K562 (cell line): ENCODE measurements at regions not wholly inside any gene's neighbourhood (a gene's known extent, or its start where the extent isn't known, plus 50 kb on each side); places are given as distances from the start of the nearest gene placed in this dataset.

Source experiments
- CEBPB ChIP-seq: fragments of 450-650 bp; IDR thresholded peaks from 2 replicates; pipeline ENCODE4 v1.6.1; 2016; ENCODE audit warnings: missing genetic modification characterization, missing compliant biosample characterization
- CTCF ChIP-seq, 3 experiments: IDR thresholded peaks in 2 of 3; conservative IDR thresholded peaks in 1 of 3; 2 replicates each; pipeline ENCODE4 v1.5.1; 2011 to 2012; ENCODE audit warnings: low read length in 3 of 3, mild to moderate bottlenecking in 3 of 3, control low read depth in 2 of 3, improper control_type of control experiment in 1 of 3, inconsistent platforms in 1 of 3, low read depth in 1 of 3, mixed read lengths in 1 of 3, moderate library complexity in 1 of 3; ENCODE audit not compliant: insufficient read depth in 2 of 3
- POLR2A ChIP-seq: fragments of 450-650 bp; conservative IDR thresholded peaks from 2 replicates; pipeline ENCODE4 v1.6.1; 2016
- YY1 ChIP-seq, 3 experiments: IDR thresholded peaks; 2 replicates each; pipeline ENCODE4 v1.6.1; 2011; ENCODE audit warnings: low read length in 2 of 3, mild to moderate bottlenecking in 2 of 3, moderate library complexity in 2 of 3, borderline replicate concordance in 1 of 3, control low read depth in 1 of 3, low read depth in 1 of 3; ENCODE audit not compliant: insufficient read depth in 3 of 3, insufficient replicate concordance in 2 of 3, control insufficient read depth in 1 of 3, insufficient read length in 1 of 3; ENCODE audit errors: extremely low read depth in 1 of 3
- ZBTB34 ChIP-seq: fragments of 250-450 bp; sonication (Bioruptor Pico); IDR thresholded peaks from 2 replicates; pipeline ENCODE4 v1.8.0; 2021; ENCODE audit warnings: mild to moderate bottlenecking, moderate library complexity
- ZFX ChIP-seq: sonication (generic); formaldehyde crosslinking; IDR thresholded peaks from 2 replicates; pipeline ENCODE4 v1.8.0; 2022; ENCODE audit warnings: mild to moderate bottlenecking, missing genetic modification reagents, moderate library complexity
- ZHX1 ChIP-seq: fragments of 150-350 bp; conservative IDR thresholded peaks from 2 replicates; pipeline ENCODE4 v1.6.1; 2014; ENCODE audit warnings: low read length
- ZNF3 ChIP-seq: fragments of 250-450 bp; sonication (Bioruptor Pico); IDR thresholded peaks from 2 replicates; pipeline ENCODE4 v1.5.0; 2021; ENCODE audit warnings: mild to moderate bottlenecking, moderate library complexity

GRCh38 chrX:43493756-43494155 lies 162.3 kb upstream of the MAOA start:
- TF ChIP-seq ZHX1 (no peak), CTCF (IDR thresholded peaks at IDR 0.05 in 2 of 3, conservative IDR thresholded peaks at IDR 0.05 in 1 of 3; ENCODE audit: insufficient read depth in 2 of 3, low read depth in 1 of 3, low read length in 3 of 3) (no peak), ZNF3 (CRISPR knock-in tag) (no peak), ZFX (CRISPR knock-in tag) (no peak), YY1 (IDR thresholded peaks at IDR 0.05; ENCODE audit: borderline replicate concordance in 1 of 3, control insufficient read depth in 1 of 3, extremely low read depth in 1 of 3, insufficient read depth in 3 of 3, insufficient read length in 1 of 3, insufficient replicate concordance in 2 of 3, low read depth in 1 of 3, low read length in 2 of 3) (no peak), CEBPB (no peak), POLR2A (no peak), ZBTB34 (no peak)
